HL-60 (cell line): ENCODE measurements at regions not wholly inside any gene's neighbourhood (a gene's known extent, or its start where the extent isn't known, plus 50 kb on each side); places are given as distances from the start of the nearest gene placed in this dataset.
"Not testable (repeated sequence)": the region's sequence is repeated elsewhere in the genome, so short reads cannot be mapped to it uniquely, and the experiment has no call there.

ENCODE experiments used
- GABPA ChIP-seq: IDR thresholded peaks from 2 replicates; pipeline ENCODE4 v1.6.1; 2012; ENCODE audit warnings: low read depth
- POLR2AphosphoS5 ChIP-seq: IDR thresholded peaks from 2 replicates; pipeline ENCODE4 v1.6.1; 2012; ENCODE audit warnings: low read depth
- TF ChIP-seq, protein P1 (sequence below): IDR thresholded peaks from one replicate; pipeline ENCODE4 v1.5.1; 2011; ENCODE audit warnings: low read length, control low read depth, inconsistent platforms; ENCODE audit not compliant: insufficient read depth
- TF ChIP-seq, protein P2 (sequence below): IDR thresholded peaks from 2 replicates; pipeline ENCODE4 v1.6.1; 2012; ENCODE audit warnings: low read depth; ENCODE audit not compliant: insufficient replicate concordance

DNA sequence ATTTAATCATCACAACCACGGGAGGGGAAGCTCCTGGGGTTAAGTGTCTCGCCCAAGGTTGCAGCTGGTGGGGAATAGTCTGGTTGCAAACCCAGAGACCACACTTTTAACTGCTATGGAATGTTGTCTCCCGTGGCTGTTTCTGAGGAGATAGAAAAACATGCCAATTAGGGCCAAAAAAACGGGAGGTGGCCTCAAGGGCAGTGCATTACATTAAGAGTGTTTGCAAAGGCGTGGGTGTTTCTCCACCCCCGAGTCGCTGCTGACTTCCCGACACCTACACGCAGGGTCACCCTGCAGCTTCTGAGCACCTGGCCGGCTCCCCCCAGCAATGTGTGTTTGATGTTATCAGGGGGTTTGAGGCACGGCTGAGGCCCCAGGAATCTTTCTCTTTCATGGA lies 116.1 kb downstream of the NPIPA7 start:
- TF ChIP-seq, protein P1, sequence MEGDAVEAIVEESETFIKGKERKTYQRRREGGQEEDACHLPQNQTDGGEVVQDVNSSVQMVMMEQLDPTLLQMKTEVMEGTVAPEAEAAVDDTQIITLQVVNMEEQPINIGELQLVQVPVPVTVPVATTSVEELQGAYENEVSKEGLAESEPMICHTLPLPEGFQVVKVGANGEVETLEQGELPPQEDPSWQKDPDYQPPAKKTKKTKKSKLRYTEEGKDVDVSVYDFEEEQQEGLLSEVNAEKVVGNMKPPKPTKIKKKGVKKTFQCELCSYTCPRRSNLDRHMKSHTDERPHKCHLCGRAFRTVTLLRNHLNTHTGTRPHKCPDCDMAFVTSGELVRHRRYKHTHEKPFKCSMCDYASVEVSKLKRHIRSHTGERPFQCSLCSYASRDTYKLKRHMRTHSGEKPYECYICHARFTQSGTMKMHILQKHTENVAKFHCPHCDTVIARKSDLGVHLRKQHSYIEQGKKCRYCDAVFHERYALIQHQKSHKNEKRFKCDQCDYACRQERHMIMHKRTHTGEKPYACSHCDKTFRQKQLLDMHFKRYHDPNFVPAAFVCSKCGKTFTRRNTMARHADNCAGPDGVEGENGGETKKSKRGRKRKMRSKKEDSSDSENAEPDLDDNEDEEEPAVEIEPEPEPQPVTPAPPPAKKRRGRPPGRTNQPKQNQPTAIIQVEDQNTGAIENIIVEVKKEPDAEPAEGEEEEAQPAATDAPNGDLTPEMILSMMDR, result not testable (repeated sequence)
- not testable (repeated sequence) for TF ChIP-seq POLR2AphosphoS5, GABPA
- TF ChIP-seq, protein P2, sequence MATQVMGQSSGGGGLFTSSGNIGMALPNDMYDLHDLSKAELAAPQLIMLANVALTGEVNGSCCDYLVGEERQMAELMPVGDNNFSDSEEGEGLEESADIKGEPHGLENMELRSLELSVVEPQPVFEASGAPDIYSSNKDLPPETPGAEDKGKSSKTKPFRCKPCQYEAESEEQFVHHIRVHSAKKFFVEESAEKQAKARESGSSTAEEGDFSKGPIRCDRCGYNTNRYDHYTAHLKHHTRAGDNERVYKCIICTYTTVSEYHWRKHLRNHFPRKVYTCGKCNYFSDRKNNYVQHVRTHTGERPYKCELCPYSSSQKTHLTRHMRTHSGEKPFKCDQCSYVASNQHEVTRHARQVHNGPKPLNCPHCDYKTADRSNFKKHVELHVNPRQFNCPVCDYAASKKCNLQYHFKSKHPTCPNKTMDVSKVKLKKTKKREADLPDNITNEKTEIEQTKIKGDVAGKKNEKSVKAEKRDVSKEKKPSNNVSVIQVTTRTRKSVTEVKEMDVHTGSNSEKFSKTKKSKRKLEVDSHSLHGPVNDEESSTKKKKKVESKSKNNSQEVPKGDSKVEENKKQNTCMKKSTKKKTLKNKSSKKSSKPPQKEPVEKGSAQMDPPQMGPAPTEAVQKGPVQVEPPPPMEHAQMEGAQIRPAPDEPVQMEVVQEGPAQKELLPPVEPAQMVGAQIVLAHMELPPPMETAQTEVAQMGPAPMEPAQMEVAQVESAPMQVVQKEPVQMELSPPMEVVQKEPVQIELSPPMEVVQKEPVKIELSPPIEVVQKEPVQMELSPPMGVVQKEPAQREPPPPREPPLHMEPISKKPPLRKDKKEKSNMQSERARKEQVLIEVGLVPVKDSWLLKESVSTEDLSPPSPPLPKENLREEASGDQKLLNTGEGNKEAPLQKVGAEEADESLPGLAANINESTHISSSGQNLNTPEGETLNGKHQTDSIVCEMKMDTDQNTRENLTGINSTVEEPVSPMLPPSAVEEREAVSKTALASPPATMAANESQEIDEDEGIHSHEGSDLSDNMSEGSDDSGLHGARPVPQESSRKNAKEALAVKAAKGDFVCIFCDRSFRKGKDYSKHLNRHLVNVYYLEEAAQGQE, result not testable (repeated sequence)
